H9 (cell line): ENCODE measurements at regions not wholly inside any gene's neighbourhood (a gene's known extent, or its start where the extent isn't known, plus 50 kb on each side); places are given as distances from the start of the nearest gene placed in this dataset.

Experiments
- DNase-seq: peaks from one replicate; pipeline ENCODE4 v3.0.0-alpha.2; 2017
- H2AFZ ChIP-seq: one replicate; pipeline ENCODE4 v1.6.1; 2013; ENCODE audit warnings: mild to moderate bottlenecking, low read length, control low read depth, moderate library complexity
- H2AK5ac ChIP-seq: 2 replicates; pipeline ENCODE4 v1.6.1; 2013; ENCODE audit warnings: low read length, control low read depth, mixed read lengths; ENCODE audit not compliant: insufficient read length
- H2BK120ac ChIP-seq: one replicate; pipeline ENCODE4 v1.6.1; 2013; ENCODE audit warnings: low read depth, mild to moderate bottlenecking, low read length, control low read depth, inconsistent platforms; ENCODE audit not compliant: poor library complexity, severe bottlenecking
- H2BK12ac ChIP-seq: 2 replicates; pipeline ENCODE4 v1.6.1; 2013; ENCODE audit warnings: low read length, control low read depth, mixed read lengths, low read depth; ENCODE audit not compliant: insufficient read length
- H2BK15ac ChIP-seq: 2 replicates; pipeline ENCODE4 v1.6.1; 2013; ENCODE audit warnings: low read depth, low read length, control low read depth
- H2BK20ac ChIP-seq: one replicate; pipeline ENCODE4 v1.6.1; 2013; ENCODE audit warnings: low read depth, mild to moderate bottlenecking, low read length, control low read depth, inconsistent platforms; ENCODE audit not compliant: poor library complexity, severe bottlenecking
- H2BK5ac ChIP-seq: 2 replicates; pipeline ENCODE4 v1.6.1; 2013; ENCODE audit warnings: low read length, control low read depth, mixed read lengths; ENCODE audit not compliant: insufficient read length
- H3K14ac ChIP-seq: 2 replicates; pipeline ENCODE4 v1.6.1; 2013; ENCODE audit warnings: low read length, control low read depth; ENCODE audit not compliant: insufficient read depth
- H3K18ac ChIP-seq: 2 replicates; pipeline ENCODE4 v1.6.1; 2013; ENCODE audit warnings: low read depth, mild to moderate bottlenecking, mixed read lengths, low read length, control low read depth; ENCODE audit not compliant: insufficient read length
- H3K23ac ChIP-seq: 2 replicates; pipeline ENCODE4 v1.6.1; 2013; ENCODE audit warnings: low read length, control low read depth, mixed read lengths, low read depth; ENCODE audit not compliant: insufficient read length
- H3K23me2 ChIP-seq: 2 replicates; pipeline ENCODE4 v1.6.1; 2013; ENCODE audit warnings: low read depth, mild to moderate bottlenecking, mixed read lengths, low read length, control low read depth; ENCODE audit not compliant: insufficient read length, poor library complexity, severe bottlenecking
- H3K27ac ChIP-seq: 2 replicates; pipeline ENCODE4 v1.5.1; 2013; ENCODE audit warnings: low read length, control low read depth, mixed read lengths, low read depth; ENCODE audit not compliant: insufficient read length
- H3K27me3 ChIP-seq: 2 replicates; pipeline ENCODE4 v1.6.1; 2013; ENCODE audit warnings: low read length, control low read depth, inconsistent platforms; ENCODE audit not compliant: insufficient read depth
- H3K4ac ChIP-seq: 2 replicates; pipeline ENCODE4 v1.6.1; 2013; ENCODE audit warnings: low read depth, mild to moderate bottlenecking, control low read depth, inconsistent platforms, low read length, moderate library complexity
- H3K4me1 ChIP-seq: 2 replicates; pipeline ENCODE4 v1.6.1; 2013; ENCODE audit warnings: low read length, control low read depth, inconsistent platforms; ENCODE audit not compliant: insufficient read depth
- H3K4me2 ChIP-seq: 2 replicates; pipeline ENCODE4 v1.6.1; 2013; ENCODE audit warnings: low read length, control low read depth, mixed read lengths; ENCODE audit not compliant: insufficient read length, insufficient read depth
- H3K56ac ChIP-seq: 2 replicates; pipeline ENCODE4 v1.6.1; 2013; ENCODE audit warnings: low read depth, mild to moderate bottlenecking, mixed read lengths, low read length, control low read depth; ENCODE audit not compliant: insufficient read length
- H3K79me1 ChIP-seq: 2 replicates; pipeline ENCODE4 v1.6.1; 2013; ENCODE audit warnings: low read depth, mild to moderate bottlenecking, moderate library complexity, low read length, control low read depth, inconsistent platforms; ENCODE audit not compliant: insufficient read depth, poor library complexity, severe bottlenecking
- H3K79me2 ChIP-seq: 2 replicates; pipeline ENCODE4 v1.6.1; 2013; ENCODE audit warnings: low read length, control low read depth, inconsistent platforms; ENCODE audit not compliant: insufficient read depth
- H3K9ac ChIP-seq: 2 replicates; pipeline ENCODE4 v1.6.1; 2013; ENCODE audit warnings: low read length, control low read depth, mixed read lengths; ENCODE audit not compliant: insufficient read length; ENCODE audit errors: extremely low read depth
- H3K9me3 ChIP-seq: one replicate; pipeline ENCODE4 v1.6.1; 2013; ENCODE audit warnings: low read depth, low read length, inconsistent platforms; ENCODE audit not compliant: control insufficient read depth
- H3T11ph ChIP-seq: one replicate; pipeline ENCODE4 v1.6.1; 2013; ENCODE audit warnings: mild to moderate bottlenecking, low read length, control low read depth, inconsistent platforms
- H4K20me1 ChIP-seq: one replicate; pipeline ENCODE4 v1.6.1; 2013; ENCODE audit not compliant: control insufficient read depth, insufficient read length, insufficient read depth
- H4K5ac ChIP-seq: 2 replicates; pipeline ENCODE4 v1.6.1; 2013; ENCODE audit warnings: low read depth, mild to moderate bottlenecking, mixed read lengths, low read length, control low read depth; ENCODE audit not compliant: insufficient read length
- H4K8ac ChIP-seq: replicated peaks from 2 replicates; pipeline ENCODE4 v1.6.1; 2013; ENCODE audit warnings: low read length, control low read depth, mixed read lengths, low read depth; ENCODE audit not compliant: insufficient read length
- H4K91ac ChIP-seq: 2 replicates; pipeline ENCODE4 v1.6.1; 2013; ENCODE audit warnings: low read depth, mild to moderate bottlenecking, moderate library complexity, mixed read lengths, low read length, control low read depth; ENCODE audit not compliant: insufficient read length
- H3K27ac Mint-ChIP-seq, 3 experiments: 2 replicates in 2 of 3; 3 replicates in 1 of 3; pipeline ENCODE4 v1.8.0; 2020 to 2021; ENCODE audit warnings: mixed read lengths in 3 of 3, mild to moderate bottlenecking in 1 of 3, moderate library complexity in 1 of 3
- H3K27me3 Mint-ChIP-seq: 2 replicates; pipeline ENCODE4 v1.8.0; 2021; ENCODE audit warnings: low read depth, mild to moderate bottlenecking, moderate library complexity, mixed read lengths
- H3K36me3 Mint-ChIP-seq, 3 experiments: 2 replicates in 2 of 3; 3 replicates in 1 of 3; pipeline ENCODE4 v1.8.0; 2020 to 2021; ENCODE audit warnings: low read depth in 3 of 3, mixed read lengths in 3 of 3; ENCODE audit not compliant: insufficient read depth in 1 of 3
- H3K4me1 Mint-ChIP-seq, 2 experiments: 2 replicates each; pipeline ENCODE4 v1.8.0; 2020; ENCODE audit warnings: mixed read lengths in 2 of 2
- H3K4me3 Mint-ChIP-seq, 2 experiments: 2 replicates in 1 of 2; 3 replicates in 1 of 2; pipeline ENCODE4 v1.8.0; 2020 to 2021; ENCODE audit warnings: mild to moderate bottlenecking in 2 of 2, mixed read lengths in 2 of 2, moderate library complexity in 1 of 2
- H3K9me3 Mint-ChIP-seq, 2 experiments: 2 replicates in 1 of 2; 3 replicates in 1 of 2; pipeline ENCODE4 v1.8.0; 2020; ENCODE audit warnings: mild to moderate bottlenecking in 2 of 2, mixed read lengths in 2 of 2, moderate library complexity in 1 of 2
- CTCF ChIP-seq: fragments of 200-600 bp; sonication (generic); conservative IDR thresholded peaks from 3 replicates; pipeline ENCODE4 v1.8.0; 2021; ENCODE audit warnings: antibody characterized with exemption, mild to moderate bottlenecking

GRCh38 chr17:72416905-72417304 is 296.1 kb downstream of the SOX9 start:
- H3K9me3 ChIP-seq: peaks cover 9% of the 10 kb centered on the region
- peaks cover 1% of the 10 kb centered on the region; the same call in 1 of the 2 replicates for H3K4me1 ChIP-seq
- no peak overlapping the region for H3T11ph ChIP-seq
- no peak overlapping the region for H3K4me2 ChIP-seq
- H3K27me3 ChIP-seq: no peaks in the 10 kb centered on the region
- no peak overlapping the region for H3K27ac Mint-ChIP-seq
- no peak for DNase-seq
- H3K36me3 Mint-ChIP-seq: peaks cover 6 to 22% (median 10%) of the 10 kb centered on the region in 3 experiments
- no peak overlapping the region for H2BK12ac ChIP-seq
- no peak overlapping the region for H2BK20ac ChIP-seq
- no peak overlapping the region for H2BK5ac ChIP-seq
- no peak for TF ChIP-seq CTCF
- H3K4me3 Mint-ChIP-seq: no peak overlapping the region
- H2AK5ac ChIP-seq: no peak overlapping the region
- H2BK15ac ChIP-seq: no peak overlapping the region
- H3K23ac ChIP-seq: no peak overlapping the region
- H3K18ac ChIP-seq: no peak overlapping the region
- peaks cover 4% of the 10 kb centered on the region for H3K27me3 Mint-ChIP-seq
- H3K4ac ChIP-seq: no peak overlapping the region
- no peak overlapping the region for H3K56ac ChIP-seq
- H3K79me1 ChIP-seq: no peaks in the 10 kb centered on the region
- H3K27ac ChIP-seq: no peak overlapping the region
- peaks cover 17 to 22% of the 10 kb centered on the region in 2 experiments for H3K9me3 Mint-ChIP-seq
- H2BK120ac ChIP-seq: no peak overlapping the region
- no peaks in the 10 kb centered on the region for H3K23me2 ChIP-seq
- no peaks in the 10 kb centered on the region for H3K79me2 ChIP-seq
- H4K8ac ChIP-seq: no peak overlapping the region
- no peaks in the 10 kb centered on the region for H4K20me1 ChIP-seq
- no peak overlapping the region for H4K5ac ChIP-seq
- H3K9ac ChIP-seq: no peak overlapping the region
- no peak overlapping the region for H2AFZ ChIP-seq
- no peak overlapping the region for H3K14ac ChIP-seq
- no peak overlapping the region for H4K91ac ChIP-seq
- peaks cover 14 to 22% of the 10 kb centered on the region in 2 experiments for H3K4me1 Mint-ChIP-seq
